Stimulated activated CD4-positive, alpha-beta T cell treated with anti-CD3 and anti-CD28 coated beads, Interleukin-2, amount 100 ng/mL, for 48 hours (primary cell): ENCODE measurements at regions not wholly inside any gene's neighbourhood (a gene's known extent, or its start where the extent isn't known, plus 50 kb on each side); places are given as distances from the start of the nearest gene placed in this dataset.

Experiments used
- DNase-seq, 2 donors: peaks; one replicate each; pipeline ENCODE4 v3.0.0-alpha.2; 2020

DNA sequence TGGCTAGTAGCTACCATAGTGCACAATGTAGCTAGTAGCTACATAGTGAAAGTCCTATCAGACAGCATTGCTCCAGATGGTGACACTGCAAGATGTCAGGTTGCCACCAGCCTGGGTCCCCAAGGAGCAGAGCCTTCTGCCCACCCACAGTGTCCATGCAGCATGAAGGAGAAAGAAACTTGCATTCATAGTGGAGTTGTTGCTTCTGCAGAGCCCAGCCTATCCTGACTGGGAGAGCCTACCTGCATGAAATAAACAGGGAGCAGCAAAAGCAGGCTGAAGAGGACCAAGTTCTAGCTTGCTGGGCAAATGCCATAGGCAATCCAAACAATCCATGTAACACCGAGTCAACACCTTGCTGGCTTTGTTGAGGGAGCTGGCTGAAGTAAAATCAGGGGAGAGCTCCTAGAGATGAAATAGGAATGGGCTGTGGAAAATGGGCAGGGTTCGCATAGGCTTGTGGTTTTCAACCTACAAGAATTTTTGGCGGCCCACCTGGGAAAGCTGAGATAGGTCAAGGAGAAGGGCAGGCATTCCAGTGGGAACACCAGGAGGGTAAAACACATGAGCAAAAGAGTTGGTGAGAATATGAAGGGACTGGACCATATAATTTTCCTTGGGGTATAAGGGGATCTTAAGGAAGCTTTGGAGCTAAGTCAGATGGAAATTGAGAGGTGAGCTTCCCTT, 195.8 kb downstream of the CYP26B1 start:
- no peak for DNase-seq

DNA sequence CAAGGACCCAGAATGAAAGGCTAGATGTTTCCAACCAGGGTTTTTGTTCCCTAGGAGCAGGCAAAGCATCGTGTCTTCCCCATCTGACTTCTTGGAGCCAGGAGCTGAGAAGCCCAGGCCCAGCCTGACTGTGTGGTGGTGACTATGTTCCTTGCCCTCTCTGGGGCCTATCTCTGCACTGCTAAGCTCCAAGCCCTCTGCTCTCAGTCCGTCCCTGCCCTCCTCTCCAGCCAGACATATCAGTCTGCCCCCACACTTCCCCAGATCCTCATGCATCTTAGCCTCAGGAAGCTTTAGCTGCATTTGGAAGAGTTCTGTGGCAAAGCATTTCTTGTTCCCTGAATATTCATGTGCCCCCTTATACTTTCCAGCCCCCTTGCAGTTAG, 196.6 kb downstream of the CYP26B1 start:
- DNase-seq: no peak

DNA sequence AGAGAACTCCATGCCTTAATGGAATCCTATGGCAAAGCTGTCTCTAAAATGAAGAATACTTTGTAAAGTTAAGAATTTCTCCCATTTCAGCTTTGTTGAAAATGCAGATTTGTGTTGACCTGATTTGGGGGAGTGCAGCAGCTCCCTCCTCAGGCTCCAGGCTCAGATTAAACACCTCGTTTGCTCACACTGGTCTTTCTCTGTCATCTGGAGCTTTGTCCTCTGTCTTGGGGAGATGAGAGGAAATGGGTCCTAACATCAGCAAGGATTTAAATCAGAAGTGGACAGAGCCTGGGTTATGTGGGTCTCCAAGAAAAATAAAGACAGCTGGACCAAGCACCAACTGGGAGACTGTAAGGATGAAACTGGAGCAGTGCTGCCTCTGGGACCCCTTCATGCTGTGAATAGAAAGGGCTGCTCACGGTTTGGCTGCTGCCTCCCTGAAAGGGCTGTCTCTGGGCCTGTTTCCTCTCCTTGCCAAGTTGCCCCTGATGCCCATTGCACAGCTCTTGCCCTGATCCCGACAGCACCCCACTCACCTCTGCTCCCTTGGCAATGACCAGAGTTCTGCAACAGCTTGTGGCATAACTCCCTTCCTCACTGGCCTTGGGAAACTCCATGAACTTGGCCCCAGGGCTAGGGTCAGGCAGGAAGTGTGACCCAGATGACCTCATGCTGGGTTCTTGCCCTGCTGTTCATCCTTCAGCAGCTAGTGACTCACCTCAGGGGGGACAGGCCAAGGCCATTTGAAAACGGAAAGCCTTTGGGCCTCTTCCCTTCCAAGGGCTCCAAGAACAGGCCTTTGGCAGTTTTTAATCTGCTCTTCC, 197.2 kb downstream of the CYP26B1 start:
- no peak for DNase-seq

DNA sequence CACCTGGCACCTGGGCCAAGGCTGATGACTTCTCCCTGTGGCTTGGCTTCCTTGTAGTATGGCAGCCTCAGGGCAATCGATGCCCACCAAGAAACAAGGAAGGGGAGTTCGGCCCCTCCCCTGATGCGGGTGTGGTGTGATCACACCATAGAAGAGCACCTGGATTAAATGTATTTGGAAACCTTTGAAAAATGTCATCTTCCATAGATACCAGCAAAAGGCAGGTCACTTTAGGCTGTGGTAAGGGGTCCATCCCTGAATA, 198.2 kb downstream of the CYP26B1 start:
- DNase-seq: no peak

DNA sequence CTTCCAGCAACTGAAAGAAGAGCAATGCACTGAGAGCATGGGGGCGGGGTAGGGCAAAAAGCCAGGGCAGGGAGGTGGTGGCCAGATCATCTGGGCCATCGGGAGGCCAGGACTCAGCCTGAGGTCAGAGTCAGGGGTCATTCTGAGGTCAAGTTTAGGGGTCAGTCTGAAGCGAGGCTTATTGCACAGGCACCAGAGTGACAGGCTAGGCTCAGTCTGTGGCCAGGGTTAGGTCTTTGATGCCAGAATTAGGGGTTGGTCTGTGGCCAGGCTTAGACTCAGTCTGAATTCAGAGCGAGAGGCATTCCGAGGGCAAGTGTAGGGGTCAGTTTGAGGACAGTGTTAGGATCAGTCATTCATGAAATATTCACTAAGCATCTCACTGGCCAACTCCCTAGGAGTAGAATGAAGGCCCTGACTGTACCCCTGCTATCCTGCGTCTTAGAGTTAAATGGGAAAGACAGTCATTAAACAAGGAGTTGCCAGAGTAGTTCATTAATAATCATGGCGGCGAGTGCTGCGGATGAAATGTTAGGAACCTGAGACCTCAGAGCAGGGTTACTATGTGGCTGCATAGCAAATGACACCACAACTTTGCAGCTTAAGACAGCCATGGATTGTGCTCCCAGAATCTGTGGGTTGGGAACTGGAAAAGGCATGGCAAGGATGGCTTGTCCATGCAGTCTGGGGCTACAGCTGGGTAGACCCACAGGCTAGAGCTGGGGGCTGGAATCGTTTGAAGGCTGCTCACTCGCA, 198.7 kb downstream of the CYP26B1 start:
- DNase-seq: no peak

DNA sequence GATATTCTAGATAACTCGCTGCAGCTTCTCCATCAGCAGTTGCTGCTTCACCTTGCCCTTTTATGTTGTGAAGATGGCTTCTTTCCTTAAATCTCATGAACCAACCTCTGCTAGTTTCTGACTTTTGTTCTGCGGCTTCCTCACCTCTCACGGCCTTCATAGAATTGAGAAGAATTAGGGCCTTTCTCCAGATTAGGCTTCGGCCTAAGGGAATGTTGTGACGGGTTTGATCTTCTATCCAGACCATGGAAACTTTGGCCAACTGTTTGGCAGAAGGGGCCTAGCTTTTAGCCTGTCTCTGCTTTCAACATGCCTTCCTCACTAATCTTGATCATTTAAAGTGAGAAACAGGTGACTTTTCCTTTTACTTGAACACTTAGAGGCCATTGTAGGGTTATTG, 199.9 kb downstream of the CYP26B1 start:
- DNase-seq: no peak

DNA sequence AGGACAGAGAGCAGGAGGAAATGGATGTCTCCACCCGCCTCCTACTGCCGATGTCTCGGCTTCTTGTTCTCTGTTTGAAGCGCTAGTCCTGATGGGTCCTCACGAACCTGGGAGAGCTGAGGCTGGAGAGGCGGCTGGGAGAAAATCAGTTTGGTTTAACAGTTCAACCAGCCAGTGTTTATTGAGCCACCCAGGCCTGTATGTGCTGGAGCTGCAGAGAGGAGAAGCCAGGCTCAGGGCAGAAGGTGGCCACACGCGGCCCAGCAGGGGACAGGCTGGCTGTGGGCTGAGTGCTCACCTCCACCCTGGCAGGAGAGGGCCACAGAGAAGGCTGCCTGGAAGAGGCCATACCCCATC, 202.1 kb downstream of the CYP26B1 start:
- no peak for DNase-seq

- DNase-seq: no peak
Observed at GRCh38 chr2:71944806-71945602, 202.7 kb downstream of the CYP26B1 start.

- no peak for DNase-seq
Observed at GRCh38 chr2:71944183-71944550, 203.5 kb downstream of the CYP26B1 start.

GRCh38 chr2:71943238-71944182, 204.2 kb downstream of the CYP26B1 start:
- no peak for DNase-seq

DNA sequence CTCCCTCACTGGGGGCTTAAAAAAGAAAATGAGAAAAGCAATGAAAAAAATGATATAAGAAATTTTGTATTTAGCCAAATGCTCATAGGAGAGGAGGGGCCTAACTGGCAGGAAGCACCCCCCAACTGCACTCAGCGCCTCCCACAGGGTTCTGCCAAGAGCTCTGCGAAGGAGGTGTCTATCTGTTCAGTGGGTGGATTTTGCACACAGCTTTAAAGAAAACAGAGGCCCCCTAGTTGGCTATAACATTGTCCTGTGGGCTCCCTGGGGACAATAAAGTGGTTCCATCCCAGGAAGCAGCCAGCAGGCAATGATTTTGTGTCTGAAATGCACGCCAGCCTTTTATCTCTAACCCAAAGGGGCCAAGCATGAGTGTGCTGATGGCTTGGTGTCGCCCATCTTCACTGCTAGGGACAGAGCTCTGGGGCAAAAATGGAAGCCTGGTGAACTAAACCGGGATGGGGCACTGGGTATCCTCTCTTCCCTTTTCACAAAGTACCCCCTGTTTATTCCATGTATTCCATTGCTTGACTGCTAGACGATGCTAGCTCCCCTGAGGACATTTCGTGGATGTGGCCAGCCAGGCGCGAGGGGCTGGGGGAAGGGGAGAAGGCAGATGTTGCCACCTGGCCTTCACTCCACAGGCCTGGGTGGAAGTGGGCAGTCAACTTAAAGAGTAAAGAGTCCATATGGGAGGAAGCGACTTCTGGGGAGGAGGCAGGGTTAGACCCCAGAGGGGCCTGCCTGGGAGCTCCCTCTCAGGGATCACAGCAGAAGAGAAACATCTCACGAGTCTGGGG, 205.7 kb downstream of the CYP26B1 start:
- DNase-seq: no peak

DNA sequence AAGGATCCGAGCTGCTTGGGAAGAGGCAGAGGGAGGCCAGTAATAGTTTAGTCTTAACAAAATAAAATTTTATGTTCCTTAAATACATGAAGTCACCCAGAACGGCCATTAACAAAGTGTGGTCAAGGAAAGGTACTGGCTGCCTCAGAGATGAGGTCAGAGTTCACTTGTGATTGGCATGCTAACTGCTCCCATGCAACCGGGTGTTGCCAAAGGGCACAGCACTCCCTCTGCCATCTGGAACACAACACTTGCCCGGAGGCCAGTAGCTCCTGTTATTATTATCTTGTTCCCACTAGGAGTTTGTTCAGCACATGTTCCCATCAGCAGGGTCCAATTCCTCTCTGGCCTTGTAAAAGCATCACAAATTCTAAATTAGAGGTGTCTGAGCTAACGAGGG, 207.0 kb downstream of the CYP26B1 start:
- no peak for DNase-seq

DNA sequence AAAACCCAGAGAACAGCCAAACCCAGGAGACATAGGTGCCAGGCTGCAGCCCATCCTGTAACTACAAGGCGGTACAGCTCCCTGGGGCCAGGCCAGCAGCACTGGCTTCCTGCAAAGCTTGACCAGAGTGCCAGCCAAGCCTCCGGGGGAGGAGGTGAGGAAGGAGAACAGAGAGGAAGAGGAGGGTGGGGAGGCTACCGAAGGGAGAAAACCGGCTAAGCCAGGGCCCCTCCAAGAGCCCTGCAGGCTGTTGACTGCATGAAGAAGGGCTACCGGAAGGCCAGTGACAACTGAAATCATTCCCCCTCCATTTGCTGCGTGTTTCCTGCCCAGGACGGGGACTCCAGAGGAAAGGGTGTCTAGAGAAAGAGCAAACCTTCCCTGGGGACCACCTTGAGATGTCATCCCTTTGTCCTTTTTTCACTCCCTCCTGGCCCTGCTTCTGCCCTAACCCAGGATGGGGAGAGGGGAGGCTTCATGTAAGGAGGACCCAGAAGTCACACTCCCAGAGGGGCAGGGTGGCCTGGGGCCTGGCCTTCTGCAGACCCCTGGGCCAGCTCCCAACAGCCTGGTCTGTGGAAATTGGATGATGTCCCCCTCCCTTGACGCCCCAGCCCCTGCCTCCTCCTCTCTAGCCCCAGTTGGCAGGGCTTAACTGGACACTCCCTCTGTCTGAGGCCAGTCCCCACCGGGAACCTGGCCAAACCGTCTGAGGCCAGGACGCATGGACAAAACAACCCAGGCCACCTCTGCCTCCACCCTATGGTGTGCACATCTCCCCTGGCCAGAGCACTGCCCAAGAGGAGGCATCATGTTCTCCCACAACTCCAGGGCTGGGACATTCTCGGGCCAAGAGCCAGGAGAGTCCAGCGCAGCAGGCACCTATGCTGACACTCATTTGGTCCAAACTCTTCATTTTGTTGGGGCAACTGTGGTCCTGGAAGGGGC, 207.8 kb downstream of the CYP26B1 start:
- no peak for DNase-seq

DNA sequence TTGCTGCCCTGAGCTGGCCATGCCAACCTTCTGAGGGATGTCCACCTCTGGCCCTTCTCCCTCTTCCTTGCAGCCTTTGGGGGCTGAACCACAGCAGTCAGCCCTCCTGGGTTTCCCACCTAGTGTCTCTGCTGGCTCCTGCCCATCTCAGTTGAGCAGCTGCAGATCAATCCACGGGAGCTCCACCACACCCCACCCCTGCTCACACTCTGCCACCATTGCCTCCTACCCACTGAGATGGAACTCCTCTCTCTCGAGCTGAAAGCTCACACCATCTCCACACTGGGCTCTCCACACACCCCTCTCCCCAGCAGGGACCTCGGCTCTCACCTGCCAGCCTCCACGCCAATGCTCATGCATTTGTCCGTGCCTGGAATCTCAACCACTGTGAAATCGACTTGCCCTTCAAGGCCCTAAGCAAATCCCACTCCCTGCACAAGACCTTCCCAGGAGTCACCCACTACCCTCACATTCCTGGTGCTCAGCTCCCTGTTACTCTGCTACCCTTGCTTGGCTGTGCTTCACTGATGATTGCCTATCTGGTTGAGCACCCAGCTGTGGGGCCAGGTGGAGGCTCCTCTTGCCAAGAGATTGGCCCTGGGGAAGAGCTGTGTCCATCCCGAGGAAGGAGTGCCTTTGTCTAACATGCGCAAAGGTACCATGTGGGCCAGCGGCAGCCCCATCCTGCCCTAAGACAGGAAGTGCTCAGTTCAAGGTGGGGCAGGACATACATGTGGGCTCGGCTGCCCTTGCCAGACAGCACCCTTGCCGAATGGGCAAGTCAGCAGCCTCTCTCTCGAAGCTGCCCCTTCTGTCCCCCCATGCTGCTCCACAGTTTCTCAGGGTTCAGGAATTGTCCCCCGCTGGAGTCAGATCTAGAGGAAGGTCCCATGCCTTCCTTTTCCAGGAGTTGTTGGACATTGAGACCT, 208.7 kb downstream of the CYP26B1 start:
- DNase-seq: no peak

DNA sequence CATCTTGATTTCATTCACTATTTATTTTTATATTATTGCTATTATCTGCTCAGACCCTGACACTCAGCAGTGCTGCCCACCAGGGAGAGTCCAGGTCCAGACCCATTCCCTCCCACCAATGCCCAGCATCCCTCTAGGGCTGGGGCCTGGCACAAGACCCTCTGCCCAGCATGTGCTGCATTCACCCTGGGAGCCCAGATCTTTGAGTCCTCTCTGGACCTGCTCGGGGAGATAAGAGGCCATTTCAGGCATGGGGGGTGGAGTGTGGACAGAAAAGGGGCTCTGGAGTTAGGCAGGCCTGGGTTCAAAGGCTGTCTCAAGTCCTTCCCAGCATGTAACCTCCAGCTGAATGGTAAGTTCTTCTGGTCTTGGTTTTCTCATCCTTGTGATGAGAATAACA, 209.6 kb downstream of the CYP26B1 start:
- DNase-seq: no peak

- DNase-seq: no peak
Observed at GRCh38 chr2:71937396-71937795, 210.3 kb downstream of the CYP26B1 start.

- no peak for DNase-seq
Observed at GRCh38 chr2:71936076-71937030, 211.3 kb downstream of the CYP26B1 start.
